ENCODE measurements at regions not wholly inside any gene's neighbourhood (a gene's known extent, or its start where the extent isn't known, plus 50 kb on each side); places are given as distances from the start of the nearest gene placed in this dataset.
A peak's percentile ranks its signal among the peaks of the same experiment; 100 is the strongest.

- Histone ChIP-seq H3K9me3 (ENCODE audit: control insufficient read depth, low read length) (no peaks in the 10 kb centered on the region), H3K27ac (ENCODE audit: low read length) (no peak overlapping the region), H3K4me1 (ENCODE audit: control insufficient read depth, insufficient read depth, low read length) (no peaks in the 10 kb centered on the region), H3K4me3 (ENCODE audit: low read length) (no peak overlapping the region), H3K27me3 (ENCODE audit: control insufficient read depth, insufficient read depth) (no peaks in the 10 kb centered on the region)
- DNase-seq, result no peak
- ATAC-seq, result no peak
- 96% methylated on average over 1 of the region's 1 CpG for WGBS
- intact Hi-C loops (cut with DNase I), result loop anchor here in 1 of 4 donors (10.0 kb wide), 1 partner anchor 142 kb away; no protein-coding TSS in a partner anchor
Measured at GRCh38 chr6:22907085-22907484, 337.7 kb downstream of the HDGFL1 start.

GRCh38 chr6:22910370-22910769 lies 341.0 kb downstream of the HDGFL1 start:
- no peaks in the 10 kb centered on the region for H3K9me3 ChIP-seq (ENCODE audit: control insufficient read depth, low read length)
- intact Hi-C loops (cut with DNase I), result no loop called here
- H3K4me1 ChIP-seq (ENCODE audit: control insufficient read depth, insufficient read depth, low read length), result no peaks in the 10 kb centered on the region
- H3K27me3 ChIP-seq (ENCODE audit: control insufficient read depth, insufficient read depth), result no peaks in the 10 kb centered on the region
- H3K4me3 ChIP-seq (ENCODE audit: low read length), result no peak overlapping the region
- no peak for ATAC-seq
- DNase-seq, result no peak
- no peak overlapping the region for H3K27ac ChIP-seq (ENCODE audit: low read length)
- WGBS, result 94% methylated on average over 4 of the region's 4 CpGs

GRCh38 chr6:22913612-22914011 lies 344.2 kb downstream of the HDGFL1 start:
- H3K27me3 ChIP-seq (ENCODE audit: control insufficient read depth, insufficient read depth), result no peaks in the 10 kb centered on the region
- H3K4me3 ChIP-seq (ENCODE audit: low read length), result no peak overlapping the region
- 48% methylated on average over 2 of the region's 2 CpGs for WGBS
- H3K27ac ChIP-seq (ENCODE audit: low read length), result no peak overlapping the region
- no peaks in the 10 kb centered on the region for H3K9me3 ChIP-seq (ENCODE audit: control insufficient read depth, low read length)
- ATAC-seq (no peak), DNase-seq (no peak)
- intact Hi-C loops (cut with DNase I), result no loop called here
- no peaks in the 10 kb centered on the region for H3K4me1 ChIP-seq (ENCODE audit: control insufficient read depth, insufficient read depth, low read length)

- Histone ChIP-seq H3K27me3 (ENCODE audit: control insufficient read depth, insufficient read depth) (no peaks in the 10 kb centered on the region), H3K4me3 (ENCODE audit: low read length) (no peak overlapping the region), H3K4me1 (ENCODE audit: control insufficient read depth, insufficient read depth, low read length) (no peaks in the 10 kb centered on the region), H3K27ac (ENCODE audit: low read length) (no peak overlapping the region), H3K9me3 (ENCODE audit: control insufficient read depth, low read length) (no peaks in the 10 kb centered on the region)
- DNase-seq (no peak), ATAC-seq (no peak)
- whole genome bisulfite sequencing, result 28% methylated on average over 2 of the region's 2 CpGs
- intact Hi-C loops (cut with DNase I), result no loop called here
Measured at GRCh38 chr6:22917344-22917743, 348.0 kb downstream of the HDGFL1 start.

GRCh38 chr6:22921828-22922227 lies 352.5 kb downstream of the HDGFL1 start:
- no peaks in the 10 kb centered on the region for H3K9me3 ChIP-seq (ENCODE audit: control insufficient read depth, low read length)
- no peak for ATAC-seq
- 92% methylated on average over 2 of the region's 2 CpGs for WGBS
- intact Hi-C loops (cut with DNase I), result no loop called here
- H3K27me3 ChIP-seq (ENCODE audit: control insufficient read depth, insufficient read depth), result no peaks in the 10 kb centered on the region
- DNase-seq, result no peak
- H3K4me3 ChIP-seq (ENCODE audit: low read length), result no peak overlapping the region
- no peak overlapping the region for H3K27ac ChIP-seq (ENCODE audit: low read length)
- peaks cover 3% of the 10 kb centered on the region for H3K4me1 ChIP-seq (ENCODE audit: control insufficient read depth, insufficient read depth, low read length)

- peak in 1 of 2 donors; percentile 60 for ATAC-seq
- Histone ChIP-seq H3K9me3 (ENCODE audit: control insufficient read depth, low read length) (no peaks in the 10 kb centered on the region), H3K27me3 (ENCODE audit: control insufficient read depth, insufficient read depth) (no peaks in the 10 kb centered on the region), H3K27ac (ENCODE audit: low read length) (no peak overlapping the region), H3K4me1 (ENCODE audit: control insufficient read depth, insufficient read depth, low read length) (peaks cover 6% of the 10 kb centered on the region), H3K4me3 (ENCODE audit: low read length) (no peak overlapping the region)
- DNase-seq, result no peak
- WGBS, result 32% methylated on average over 2 of the region's 2 CpGs
- intact Hi-C loops (cut with DNase I), result no loop called here
Measured at GRCh38 chr6:22925304-22925835, 356.0 kb downstream of the HDGFL1 start.

GRCh38 chr6:22925920-22926789 lies 356.8 kb downstream of the HDGFL1 start:
- intact Hi-C loops (cut with DNase I), result no loop called here
- H3K27ac ChIP-seq (ENCODE audit: low read length), result no peak overlapping the region
- ATAC-seq, result no peak
- no peak for DNase-seq
- peaks cover 6% of the 10 kb centered on the region for H3K4me1 ChIP-seq (ENCODE audit: control insufficient read depth, insufficient read depth, low read length)
- H3K27me3 ChIP-seq (ENCODE audit: control insufficient read depth, insufficient read depth), result no peaks in the 10 kb centered on the region
- WGBS, result 39% methylated on average over 4 of the region's 4 CpGs
- H3K9me3 ChIP-seq (ENCODE audit: control insufficient read depth, low read length), result no peaks in the 10 kb centered on the region
- H3K4me3 ChIP-seq (ENCODE audit: low read length), result no peak overlapping the region

- 37% methylated on average over 2 of the region's 2 CpGs for WGBS
- intact Hi-C loops (cut with DNase I), result no loop called here
- no peak overlapping the region for H3K27ac ChIP-seq (ENCODE audit: low read length)
Measured at GRCh38 chr6:22926790-22927354, 357.5 kb downstream of the HDGFL1 start.

GRCh38 chr6:22928775-22929174 lies 359.4 kb downstream of the HDGFL1 start:
- intact Hi-C loops (cut with DNase I), result no loop called here
- Histone ChIP-seq H3K27ac (ENCODE audit: low read length) (peak overlapping the region; percentile 61), H3K4me1 (ENCODE audit: control insufficient read depth, insufficient read depth, low read length) (peaks cover 6% of the 10 kb centered on the region), H3K4me3 (ENCODE audit: low read length) (no peak overlapping the region), H3K27me3 (ENCODE audit: control insufficient read depth, insufficient read depth) (no peaks in the 10 kb centered on the region), H3K9me3 (ENCODE audit: control insufficient read depth, low read length) (no peaks in the 10 kb centered on the region)
- WGBS, result 22% methylated on average over 2 of the region's 2 CpGs
- DNase-seq (no peak), ATAC-seq (peak; percentile 16 to 39)

More at GRCh38 chr6:22926790-22927354, 357.5 kb downstream of the HDGFL1 start:
- no peak for DNase-seq
- Histone ChIP-seq H3K9me3 (ENCODE audit: control insufficient read depth, low read length) (no peaks in the 10 kb centered on the region), H3K4me1 (ENCODE audit: control insufficient read depth, insufficient read depth, low read length) (peaks cover 6% of the 10 kb centered on the region), H3K27me3 (ENCODE audit: control insufficient read depth, insufficient read depth) (no peaks in the 10 kb centered on the region), H3K4me3 (ENCODE audit: low read length) (no peak overlapping the region)
- peak; percentile 44 to 52 for ATAC-seq

GRCh38 chr6:22929311-22929985 lies 360.1 kb downstream of the HDGFL1 start:
- intact Hi-C loops (cut with DNase I), result no loop called here
- no peak for DNase-seq
- Histone ChIP-seq H3K4me1 (ENCODE audit: control insufficient read depth, insufficient read depth, low read length) (peaks cover 6% of the 10 kb centered on the region), H3K9me3 (ENCODE audit: control insufficient read depth, low read length) (no peaks in the 10 kb centered on the region), H3K27me3 (ENCODE audit: control insufficient read depth, insufficient read depth) (no peaks in the 10 kb centered on the region), H3K4me3 (ENCODE audit: low read length) (no peak overlapping the region), H3K27ac (ENCODE audit: low read length) (no peak overlapping the region)
- WGBS, result 31% methylated on average over 4 of the region's 4 CpGs
- peak; percentile 65 to 70 for ATAC-seq

All from right cardiac atrium (tissue), 5 donors.